ENCODE measurements at regions not wholly inside any gene's neighbourhood (a gene's known extent, or its start where the extent isn't known, plus 50 kb on each side); places are given as distances from the start of the nearest gene placed in this dataset.

DNA sequence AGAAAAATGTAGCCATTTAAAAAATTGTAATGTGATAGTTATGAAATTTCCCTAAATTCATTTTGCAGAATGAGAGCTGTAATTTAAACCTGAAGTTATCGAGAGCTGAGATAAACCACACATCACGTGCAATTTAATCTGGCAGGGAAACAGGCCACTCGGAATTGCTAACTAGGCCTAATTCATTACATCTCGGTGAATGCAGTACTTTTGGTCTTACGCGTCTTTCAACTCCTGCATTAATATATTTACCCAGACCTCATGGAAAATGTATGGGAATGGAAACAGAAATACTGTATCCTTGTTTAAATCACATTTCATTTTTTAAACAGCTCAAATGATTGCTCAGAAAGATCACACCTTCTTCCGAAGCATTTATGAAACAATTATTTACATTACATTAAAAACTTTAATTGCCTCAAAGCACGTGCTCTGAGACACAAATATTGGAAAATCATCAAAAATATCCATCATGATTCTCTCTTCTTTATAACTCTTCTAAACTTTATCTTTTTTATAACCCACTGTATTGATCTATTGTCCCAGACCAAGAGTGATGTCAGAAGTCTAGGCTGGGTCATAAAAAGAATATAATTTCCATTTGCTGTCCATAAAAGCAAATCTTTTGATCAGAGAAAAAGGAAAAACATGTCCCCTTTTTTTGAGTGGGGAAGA, 111.7 kb upstream of the MYL2 start:
- H3K9ac ChIP-seq = no peak overlapping the region
- no peak overlapping the region for H3K4me3 ChIP-seq (ENCODE audit: low read depth, low read length)
- TF ChIP-seq, protein P1, sequence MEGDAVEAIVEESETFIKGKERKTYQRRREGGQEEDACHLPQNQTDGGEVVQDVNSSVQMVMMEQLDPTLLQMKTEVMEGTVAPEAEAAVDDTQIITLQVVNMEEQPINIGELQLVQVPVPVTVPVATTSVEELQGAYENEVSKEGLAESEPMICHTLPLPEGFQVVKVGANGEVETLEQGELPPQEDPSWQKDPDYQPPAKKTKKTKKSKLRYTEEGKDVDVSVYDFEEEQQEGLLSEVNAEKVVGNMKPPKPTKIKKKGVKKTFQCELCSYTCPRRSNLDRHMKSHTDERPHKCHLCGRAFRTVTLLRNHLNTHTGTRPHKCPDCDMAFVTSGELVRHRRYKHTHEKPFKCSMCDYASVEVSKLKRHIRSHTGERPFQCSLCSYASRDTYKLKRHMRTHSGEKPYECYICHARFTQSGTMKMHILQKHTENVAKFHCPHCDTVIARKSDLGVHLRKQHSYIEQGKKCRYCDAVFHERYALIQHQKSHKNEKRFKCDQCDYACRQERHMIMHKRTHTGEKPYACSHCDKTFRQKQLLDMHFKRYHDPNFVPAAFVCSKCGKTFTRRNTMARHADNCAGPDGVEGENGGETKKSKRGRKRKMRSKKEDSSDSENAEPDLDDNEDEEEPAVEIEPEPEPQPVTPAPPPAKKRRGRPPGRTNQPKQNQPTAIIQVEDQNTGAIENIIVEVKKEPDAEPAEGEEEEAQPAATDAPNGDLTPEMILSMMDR (IDR thresholded peaks at IDR 0.05) = no peak
- H3K4me1 ChIP-seq = no peaks in the 10 kb centered on the region
- H3K27me3 ChIP-seq (ENCODE audit: control insufficient read depth, insufficient read depth, low read length) = peaks cover 7% of the 10 kb centered on the region
- H3K27ac ChIP-seq = no peak overlapping the region
- no peak overlapping the region for H2AFZ ChIP-seq
- H3K9me3 ChIP-seq (ENCODE audit: control insufficient read depth, low read length) = no peaks in the 10 kb centered on the region
- no peaks in the 10 kb centered on the region for H3K79me2 ChIP-seq
- H3K4me2 ChIP-seq (ENCODE audit: low read length) = no peak overlapping the region
- no peaks in the 10 kb centered on the region for H3K36me3 ChIP-seq (ENCODE audit: control insufficient read depth, insufficient read depth, low read length)

DNA sequence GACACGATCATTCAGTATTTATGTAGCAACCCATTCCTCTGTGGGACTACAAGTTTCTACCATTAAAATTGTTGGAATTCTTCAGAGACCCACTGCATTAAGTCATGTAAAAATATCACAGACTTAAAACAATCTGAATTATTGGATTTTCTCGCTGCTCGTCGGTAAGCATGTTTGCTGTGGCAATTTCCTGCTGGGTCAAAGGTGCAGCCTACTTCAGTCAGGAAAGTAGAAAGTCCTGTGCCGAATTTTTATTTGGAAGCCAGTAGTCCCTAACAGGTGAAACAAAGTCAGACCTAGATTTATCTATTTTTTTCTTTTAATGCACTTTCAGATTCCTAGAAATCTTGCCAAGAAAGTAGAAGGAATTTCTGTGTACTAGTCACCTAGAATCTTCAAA, 110.4 kb upstream of the MYL2 start:
- H2AFZ ChIP-seq = no peak overlapping the region
- peaks cover 5% of the 10 kb centered on the region for H3K27me3 ChIP-seq (ENCODE audit: control insufficient read depth, insufficient read depth, low read length)
- H3K4me2 ChIP-seq (ENCODE audit: low read length) = no peak overlapping the region
- H3K4me3 ChIP-seq (ENCODE audit: low read depth, low read length) = no peak overlapping the region
- no peak overlapping the region for H3K27ac ChIP-seq
- no peaks in the 10 kb centered on the region for H3K4me1 ChIP-seq
- H3K9me3 ChIP-seq (ENCODE audit: control insufficient read depth, low read length) = no peaks in the 10 kb centered on the region
- H3K36me3 ChIP-seq (ENCODE audit: control insufficient read depth, insufficient read depth, low read length) = no peaks in the 10 kb centered on the region
- H3K79me2 ChIP-seq = no peaks in the 10 kb centered on the region
- TF ChIP-seq, protein P1 (IDR thresholded peaks at IDR 0.05) = no peak
- no peak overlapping the region for H3K9ac ChIP-seq

DNA sequence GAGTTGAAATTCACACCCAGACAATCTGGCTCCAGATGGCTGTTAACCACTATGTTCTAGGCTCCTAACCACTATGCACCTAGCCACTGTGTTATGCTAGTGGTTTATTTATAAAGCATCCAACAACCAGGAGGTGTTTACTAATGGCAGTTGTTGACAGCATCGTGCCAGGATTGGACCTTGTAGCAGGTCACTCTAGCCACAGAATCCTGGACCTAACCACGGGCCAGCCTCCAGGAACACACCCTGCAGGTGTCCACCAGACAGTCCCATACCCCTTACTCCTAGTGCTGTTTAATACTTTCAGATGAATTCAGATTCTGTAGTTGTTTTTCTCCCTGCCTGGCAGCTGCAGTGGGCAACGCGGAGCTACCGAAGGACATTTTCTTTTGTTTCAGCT, 109.4 kb upstream of the MYL2 start:
- TF ChIP-seq, protein P1 (IDR thresholded peaks at IDR 0.05) = no peak
- Histone ChIP-seq H2AFZ (no peak overlapping the region), H3K4me3 (ENCODE audit: low read depth, low read length) (no peak overlapping the region), H3K9me3 (ENCODE audit: control insufficient read depth, low read length) (no peaks in the 10 kb centered on the region), H3K4me1 (no peaks in the 10 kb centered on the region), H3K4me2 (ENCODE audit: low read length) (no peak overlapping the region), H3K79me2 (no peaks in the 10 kb centered on the region), H3K36me3 (ENCODE audit: control insufficient read depth, insufficient read depth, low read length) (no peaks in the 10 kb centered on the region), H3K27ac (no peak overlapping the region), H3K9ac (no peak overlapping the region), H3K27me3 (ENCODE audit: control insufficient read depth, insufficient read depth, low read length) (peaks cover 3% of the 10 kb centered on the region)

DNA sequence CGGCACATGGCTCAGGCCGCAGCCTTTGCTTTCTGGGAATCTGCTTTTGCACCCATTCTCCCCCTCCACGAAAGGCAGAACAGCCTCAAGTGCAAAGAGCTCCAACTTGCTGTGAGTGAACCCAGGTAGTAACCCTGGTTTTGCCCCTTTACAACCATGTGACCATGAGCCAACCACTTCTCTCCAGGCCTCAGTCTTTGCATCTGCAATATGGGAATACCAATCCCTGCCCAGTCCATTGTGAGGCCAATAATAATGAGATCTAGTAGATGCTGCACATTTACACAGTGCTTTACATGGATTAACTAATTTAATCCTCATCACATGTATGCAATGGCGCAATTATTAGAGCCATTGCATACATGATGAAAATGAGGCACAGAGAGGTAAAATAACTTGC, 108.9 kb upstream of the MYL2 start:
- Histone ChIP-seq H3K4me2 (ENCODE audit: low read length) (no peak overlapping the region), H3K9ac (no peak overlapping the region), H3K4me1 (no peaks in the 10 kb centered on the region), H3K9me3 (ENCODE audit: control insufficient read depth, low read length) (no peaks in the 10 kb centered on the region), H3K4me3 (ENCODE audit: low read depth, low read length) (no peak overlapping the region), H3K79me2 (no peaks in the 10 kb centered on the region), H2AFZ (no peak overlapping the region), H3K27me3 (ENCODE audit: control insufficient read depth, insufficient read depth, low read length) (peaks cover 3% of the 10 kb centered on the region), H3K36me3 (ENCODE audit: control insufficient read depth, insufficient read depth, low read length) (no peaks in the 10 kb centered on the region), H3K27ac (no peak overlapping the region)
- TF ChIP-seq, protein P1 (IDR thresholded peaks at IDR 0.05) = no peak

DNA sequence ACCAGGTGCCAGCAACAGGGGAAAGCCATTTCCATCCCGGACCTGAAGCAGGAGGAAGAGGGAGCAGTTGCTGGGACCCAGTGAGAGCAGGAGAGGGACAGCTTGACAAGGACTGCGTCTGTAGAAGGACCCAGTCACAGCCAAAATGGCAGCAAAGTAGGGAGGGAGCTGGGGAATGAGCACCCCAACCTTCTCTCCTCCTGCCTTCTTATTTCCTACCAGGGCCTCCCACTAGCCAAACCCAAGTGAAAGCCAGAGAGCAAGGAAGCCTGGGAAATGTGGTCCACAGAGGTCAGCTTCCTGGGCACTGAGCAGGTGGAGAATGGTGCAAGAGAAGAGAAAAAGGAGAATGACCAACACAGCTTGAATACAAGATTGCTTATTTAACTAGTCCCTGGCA, 108.5 kb upstream of the MYL2 start:
- no peak overlapping the region for H3K27ac ChIP-seq
- no peaks in the 10 kb centered on the region for H3K36me3 ChIP-seq (ENCODE audit: control insufficient read depth, insufficient read depth, low read length)
- no peak overlapping the region for H3K4me2 ChIP-seq (ENCODE audit: low read length)
- peaks cover 3% of the 10 kb centered on the region for H3K27me3 ChIP-seq (ENCODE audit: control insufficient read depth, insufficient read depth, low read length)
- H3K4me3 ChIP-seq (ENCODE audit: low read depth, low read length) = no peak overlapping the region
- no peak overlapping the region for H2AFZ ChIP-seq
- no peaks in the 10 kb centered on the region for H3K79me2 ChIP-seq
- H3K9ac ChIP-seq = no peak overlapping the region
- TF ChIP-seq, protein P1 (IDR thresholded peaks at IDR 0.05) = no peak
- no peaks in the 10 kb centered on the region for H3K9me3 ChIP-seq (ENCODE audit: control insufficient read depth, low read length)
- H3K4me1 ChIP-seq = no peaks in the 10 kb centered on the region
